ENCODE measurements at regions not wholly inside any gene's neighbourhood (a gene's known extent, or its start where the extent isn't known, plus 50 kb on each side); places are given as distances from the start of the nearest gene placed in this dataset.
A peak's percentile ranks its signal among the peaks of the same experiment; 100 is the strongest.

DNA sequence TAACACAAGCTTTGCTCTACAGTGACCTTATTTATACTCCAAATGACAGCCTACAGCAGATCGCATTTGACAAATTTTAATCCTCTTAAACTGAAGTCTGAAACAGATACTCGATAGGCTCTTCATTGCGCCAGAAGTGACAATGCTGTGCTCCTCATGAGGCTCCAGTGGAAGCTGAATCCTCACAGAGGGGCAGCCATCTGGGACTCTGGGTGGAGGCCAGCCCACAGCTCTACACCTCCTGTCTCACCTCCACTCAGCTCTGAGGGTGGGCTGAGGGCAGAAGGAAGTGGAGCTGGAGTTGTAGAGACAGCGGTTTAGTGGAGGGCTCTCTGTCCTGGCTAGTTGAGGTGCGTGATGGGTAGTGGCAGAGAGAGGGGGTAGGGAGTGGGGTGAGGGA, 283.3 kb upstream of the ANKRD55 start:
- Histone ChIP-seq H3K27ac (ENCODE audit: extremely low read length, insufficient read depth, low read length) (no peak overlapping the region), H3K4me2 (ENCODE audit: low read depth, low read length) (peak overlapping the region; percentile 19; the same call in 1 of the 2 replicates), H2AFZ (ENCODE audit: low read length) (no peak overlapping the region), H3K79me2 (ENCODE audit: insufficient read depth, low read length) (no peaks in the 10 kb centered on the region), H3K27me3 (ENCODE audit: control insufficient read depth in 1 of 2, insufficient read depth in 2 of 2, low read length in 2 of 2) (peaks cover 0 to 3% of the 10 kb centered on the region in 2 experiments; a peak in 1 of 5 replicates), H3K9ac (ENCODE audit: insufficient read depth, low read depth, low read length) (no peak overlapping the region), H3K4me1 (ENCODE audit: insufficient read depth, low read length) (peaks cover 49% of the 10 kb centered on the region), H3K4me3 (replicated peaks in 1 of 3; ENCODE audit: insufficient read depth in 1 of 3, low read depth in 2 of 3, low read length in 3 of 3) (no peak overlapping the region), H4K20me1 (ENCODE audit: insufficient read depth, low read length) (no peaks in the 10 kb centered on the region), H3K9me3 (ENCODE audit: low read length) (no peaks in the 10 kb centered on the region), H3K36me3 (replicated peaks in 1 of 2; ENCODE audit: control insufficient read depth in 1 of 2, insufficient read depth in 2 of 2, low read length in 2 of 2) (no peaks in the 10 kb centered on the region)
- peak; percentile 43 for ATAC-seq
- in situ Hi-C loops (cut with HindIII; ENCODE audit: extremely low pct_ligation_motif_present, low pct_unique_long_range_greater_than_20kb) (no loop called here), intact Hi-C loops (cut with micrococcal nuclease; ENCODE audit: unreplicated experiment) (no loop called here)
- no peak for FAIRE-seq
- CTCF ChIA-PET (ENCODE audit: low intra/inter-chr PET ratio, low total read pairs) = no interaction called here
- BruUV-seq (replicated peaks) = no TSS peak
- 72% methylated on average over 5 of the region's 5 CpGs for WGBS (ENCODE audit: low lambda C conversion rate)
- no peak for DNase-seq (ENCODE audit: low spot score)
- TF ChIP-seq, protein P1, sequence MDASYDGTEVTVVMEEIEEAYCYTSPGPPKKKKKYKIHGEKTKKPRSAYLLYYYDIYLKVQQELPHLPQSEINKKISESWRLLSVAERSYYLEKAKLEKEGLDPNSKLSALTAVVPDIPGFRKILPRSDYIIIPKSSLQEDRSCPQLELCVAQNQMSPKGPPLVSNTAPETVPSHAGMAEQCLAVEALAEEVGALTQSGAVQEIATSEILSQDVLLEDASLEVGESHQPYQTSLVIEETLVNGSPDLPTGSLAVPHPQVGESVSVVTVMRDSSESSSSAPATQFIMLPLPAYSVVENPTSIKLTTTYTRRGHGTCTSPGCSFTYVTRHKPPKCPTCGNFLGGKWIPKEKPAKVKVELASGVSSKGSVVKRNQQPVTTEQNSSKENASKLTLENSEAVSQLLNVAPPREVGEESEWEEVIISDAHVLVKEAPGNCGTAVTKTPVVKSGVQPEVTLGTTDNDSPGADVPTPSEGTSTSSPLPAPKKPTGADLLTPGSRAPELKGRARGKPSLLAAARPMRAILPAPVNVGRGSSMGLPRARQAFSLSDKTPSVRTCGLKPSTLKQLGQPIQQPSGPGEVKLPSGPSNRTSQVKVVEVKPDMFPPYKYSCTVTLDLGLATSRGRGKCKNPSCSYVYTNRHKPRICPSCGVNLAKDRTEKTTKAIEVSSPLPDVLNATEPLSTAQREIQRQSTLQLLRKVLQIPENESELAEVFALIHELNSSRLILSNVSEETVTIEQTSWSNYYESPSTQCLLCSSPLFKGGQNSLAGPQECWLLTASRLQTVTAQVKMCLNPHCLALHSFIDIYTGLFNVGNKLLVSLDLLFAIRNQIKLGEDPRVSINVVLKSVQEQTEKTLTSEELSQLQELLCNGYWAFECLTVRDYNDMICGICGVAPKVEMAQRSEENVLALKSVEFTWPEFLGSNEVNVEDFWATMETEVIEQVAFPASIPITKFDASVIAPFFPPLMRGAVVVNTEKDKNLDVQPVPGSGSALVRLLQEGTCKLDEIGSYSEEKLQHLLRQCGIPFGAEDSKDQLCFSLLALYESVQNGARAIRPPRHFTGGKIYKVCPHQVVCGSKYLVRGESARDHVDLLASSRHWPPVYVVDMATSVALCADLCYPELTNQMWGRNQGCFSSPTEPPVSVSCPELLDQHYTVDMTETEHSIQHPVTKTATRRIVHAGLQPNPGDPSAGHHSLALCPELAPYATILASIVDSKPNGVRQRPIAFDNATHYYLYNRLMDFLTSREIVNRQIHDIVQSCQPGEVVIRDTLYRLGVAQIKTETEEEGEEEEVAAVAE (CRISPR knock-in tag; IDR thresholded peaks at IDR 0.05; ENCODE audit: borderline replicate concordance) = no peak
- TF ChIP-seq SMC3 (IDR thresholded peaks at IDR 0.05; ENCODE audit: low read length) = no peak
- TF ChIP-seq, protein P2, sequence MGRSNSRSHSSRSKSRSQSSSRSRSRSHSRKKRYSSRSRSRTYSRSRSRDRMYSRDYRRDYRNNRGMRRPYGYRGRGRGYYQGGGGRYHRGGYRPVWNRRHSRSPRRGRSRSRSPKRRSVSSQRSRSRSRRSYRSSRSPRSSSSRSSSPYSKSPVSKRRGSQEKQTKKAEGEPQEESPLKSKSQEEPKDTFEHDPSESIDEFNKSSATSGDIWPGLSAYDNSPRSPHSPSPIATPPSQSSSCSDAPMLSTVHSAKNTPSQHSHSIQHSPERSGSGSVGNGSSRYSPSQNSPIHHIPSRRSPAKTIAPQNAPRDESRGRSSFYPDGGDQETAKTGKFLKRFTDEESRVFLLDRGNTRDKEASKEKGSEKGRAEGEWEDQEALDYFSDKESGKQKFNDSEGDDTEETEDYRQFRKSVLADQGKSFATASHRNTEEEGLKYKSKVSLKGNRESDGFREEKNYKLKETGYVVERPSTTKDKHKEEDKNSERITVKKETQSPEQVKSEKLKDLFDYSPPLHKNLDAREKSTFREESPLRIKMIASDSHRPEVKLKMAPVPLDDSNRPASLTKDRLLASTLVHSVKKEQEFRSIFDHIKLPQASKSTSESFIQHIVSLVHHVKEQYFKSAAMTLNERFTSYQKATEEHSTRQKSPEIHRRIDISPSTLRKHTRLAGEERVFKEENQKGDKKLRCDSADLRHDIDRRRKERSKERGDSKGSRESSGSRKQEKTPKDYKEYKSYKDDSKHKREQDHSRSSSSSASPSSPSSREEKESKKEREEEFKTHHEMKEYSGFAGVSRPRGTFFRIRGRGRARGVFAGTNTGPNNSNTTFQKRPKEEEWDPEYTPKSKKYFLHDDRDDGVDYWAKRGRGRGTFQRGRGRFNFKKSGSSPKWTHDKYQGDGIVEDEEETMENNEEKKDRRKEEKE (IDR thresholded peaks at IDR 0.05) = no peak
- no peak for TF ChIP-seq ZNF709 (CRISPR knock-in tag; IDR thresholded peaks at IDR 0.05)
- no peak for TF ChIP-seq ZMAT3 (CRISPR knock-in tag; conservative IDR thresholded peaks at IDR 0.05)
- POLR2A ChIA-PET = no interaction called here

All from HepG2 (cell line).